CD4-positive, CD25-positive, alpha-beta regulatory T cell (primary cell): ENCODE measurements at regions not wholly inside any gene's neighbourhood (a gene's known extent, or its start where the extent isn't known, plus 50 kb on each side); places are given as distances from the start of the nearest gene placed in this dataset.

Experiments used
- ATAC-seq, 2 donors: fragments of 150-1000 bp; cut with Tn5 transposase; one replicate each; pipeline ENCODE4 v1.10.0; 2021; ENCODE audit warnings: low read depth in 2 of 2, moderate number of reproducible peaks in 2 of 2, moderate library complexity in 1 of 2
- DNase-seq, 3 donors: peaks; one replicate each; pipeline versions ENCODE4 v3.0.0 to v3.0.0-alpha.2; 2012 to 2022; ENCODE audit warnings: mixed read lengths in 1 of 3
- H3K27ac ChIP-seq: one replicate; pipeline ENCODE4 v1.7.0; 2013; ENCODE audit warnings: mild to moderate bottlenecking, low read length; ENCODE audit not compliant: insufficient read depth, poor library complexity, severe bottlenecking
- H3K27me3 ChIP-seq: one replicate; pipeline ENCODE4 v1.7.0; 2013; ENCODE audit warnings: low read length; ENCODE audit not compliant: control insufficient read depth, insufficient read depth
- H3K36me3 ChIP-seq: one replicate; pipeline ENCODE4 v1.7.0; 2013; ENCODE audit warnings: mild to moderate bottlenecking, low read length, moderate library complexity; ENCODE audit not compliant: control insufficient read depth, insufficient read depth
- H3K4me1 ChIP-seq: 2 replicates; pipeline ENCODE4 v1.7.0; 2013; ENCODE audit warnings: mild to moderate bottlenecking, low read length; ENCODE audit not compliant: insufficient read depth, control insufficient read depth, poor library complexity, severe bottlenecking
- H3K4me3 ChIP-seq: one replicate; pipeline ENCODE4 v1.7.0; 2013; ENCODE audit warnings: low read depth, mild to moderate bottlenecking, low read length, moderate library complexity
- H3K9me3 ChIP-seq, 2 experiments: 1 replicate in 1 of 2; 2 replicates in 1 of 2; pipeline ENCODE4 v1.7.0; 2013; ENCODE audit warnings: low read length in 2 of 2, mild to moderate bottlenecking in 1 of 2, moderate library complexity in 1 of 2; ENCODE audit not compliant: control insufficient read depth in 2 of 2
- H3K27ac Mint-ChIP-seq, 3 donors: one replicate each; pipeline ENCODE4 v1.8.0; 2020 to 2022; ENCODE audit warnings: mild to moderate bottlenecking in 3 of 3, mixed read lengths in 3 of 3, moderate library complexity in 2 of 3
- H3K27me3 Mint-ChIP-seq: one replicate; pipeline ENCODE4 v1.8.0; 2022; ENCODE audit warnings: mild to moderate bottlenecking, mixed read lengths
- H3K36me3 Mint-ChIP-seq: one replicate; pipeline ENCODE4 v1.8.0; 2020; ENCODE audit warnings: mixed read lengths
- H3K4me1 Mint-ChIP-seq, 4 donors: one replicate each; pipeline ENCODE4 v1.8.0; 2020 to 2022; ENCODE audit warnings: mixed read lengths in 4 of 4, mild to moderate bottlenecking in 1 of 4
- H3K4me3 Mint-ChIP-seq, 4 donors: one replicate each; pipeline ENCODE4 v1.8.0; 2020 to 2022; ENCODE audit warnings: mild to moderate bottlenecking in 4 of 4, mixed read lengths in 4 of 4, moderate library complexity in 3 of 4
- H3K9me3 Mint-ChIP-seq, 7 donors: one replicate each; pipeline ENCODE4 v1.8.0; 2020 to 2022; ENCODE audit warnings: mixed read lengths in 7 of 7, mild to moderate bottlenecking in 3 of 7, moderate library complexity in 2 of 7

- H3K4me1 Mint-ChIP-seq = no peaks in the 10 kb centered on the region
- ATAC-seq (no peak), DNase-seq (no peak)
- no peak overlapping the region for H3K4me3 Mint-ChIP-seq
- no peaks in the 10 kb centered on the region for H3K36me3 Mint-ChIP-seq
- peaks cover 0 to 2% (median 0%) of the 10 kb centered on the region in 7 donors for H3K9me3 Mint-ChIP-seq
- Histone ChIP-seq H3K4me3 (no peak overlapping the region), H3K4me1 (no peaks in the 10 kb centered on the region), H3K36me3 (no peaks in the 10 kb centered on the region), H3K27me3 (no peaks in the 10 kb centered on the region), H3K27ac (no peak overlapping the region), H3K9me3 (no peaks in the 10 kb centered on the region)
- no peaks in the 10 kb centered on the region for H3K27me3 Mint-ChIP-seq
- no peak overlapping the region for H3K27ac Mint-ChIP-seq
Observed at GRCh38 chr7:155221547-155221946, 76.1 kb upstream of the INSIG1 start.

- H3K27me3 Mint-ChIP-seq = no peaks in the 10 kb centered on the region
- H3K27ac Mint-ChIP-seq = no peak overlapping the region
- H3K4me3 Mint-ChIP-seq = no peak overlapping the region
- no peak for ATAC-seq
- H3K27ac ChIP-seq = no peak overlapping the region
- H3K9me3 Mint-ChIP-seq = peaks cover 0 to 2% (median 0%) of the 10 kb centered on the region in 7 donors
- H3K27me3 ChIP-seq = no peaks in the 10 kb centered on the region
- no peaks in the 10 kb centered on the region for H3K9me3 ChIP-seq
- no peak overlapping the region for H3K4me3 ChIP-seq
- no peaks in the 10 kb centered on the region for H3K4me1 Mint-ChIP-seq
- H3K36me3 Mint-ChIP-seq = no peaks in the 10 kb centered on the region
- no peak for DNase-seq
- H3K4me1 ChIP-seq = no peaks in the 10 kb centered on the region
- H3K36me3 ChIP-seq = no peaks in the 10 kb centered on the region
Observed at GRCh38 chr7:155222061-155222460, 75.6 kb upstream of the INSIG1 start.

- no peaks in the 10 kb centered on the region for H3K27me3 ChIP-seq
- no peaks in the 10 kb centered on the region for H3K36me3 ChIP-seq
- Mint-ChIP-seq H3K4me3 (no peak overlapping the region), H3K4me1 (no peaks in the 10 kb centered on the region), H3K27ac (no peak overlapping the region), H3K36me3 (no peaks in the 10 kb centered on the region), H3K9me3 (peaks cover 0 to 2% (median 0%) of the 10 kb centered on the region in 7 donors), H3K27me3 (no peaks in the 10 kb centered on the region)
- H3K4me1 ChIP-seq = no peaks in the 10 kb centered on the region
- ATAC-seq (no peak), DNase-seq (no peak)
- no peak overlapping the region for H3K4me3 ChIP-seq
- H3K9me3 ChIP-seq = no peaks in the 10 kb centered on the region
- H3K27ac ChIP-seq = no peak overlapping the region
Observed at GRCh38 chr7:155222573-155222972, 75.1 kb upstream of the INSIG1 start.

DNA sequence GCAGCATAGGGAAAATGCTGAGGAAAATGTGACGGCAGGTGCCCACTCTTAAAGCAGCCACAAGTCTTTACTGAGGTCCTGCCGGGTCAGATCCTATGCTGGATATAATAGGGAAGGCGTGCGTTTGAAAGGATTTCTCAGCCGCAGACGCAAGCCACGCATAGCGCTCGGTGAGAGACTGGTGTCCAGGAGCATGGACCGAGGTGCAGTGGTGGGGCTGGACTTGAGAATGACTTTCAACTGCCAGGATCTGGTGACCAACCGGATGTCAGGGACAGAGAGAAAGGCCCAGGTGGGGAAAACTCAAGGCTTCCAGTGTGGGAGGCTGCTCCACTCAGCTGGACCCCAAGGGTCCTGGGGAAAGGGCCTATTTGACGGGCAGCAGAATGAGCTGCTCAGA lies 74.7 kb upstream of the INSIG1 start:
- no peak overlapping the region for H3K4me3 ChIP-seq
- ATAC-seq (no peak), DNase-seq (no peak)
- H3K27ac Mint-ChIP-seq = no peak overlapping the region
- H3K9me3 Mint-ChIP-seq = peaks cover 0 to 2% (median 0%) of the 10 kb centered on the region in 7 donors
- H3K27me3 ChIP-seq = no peaks in the 10 kb centered on the region
- no peaks in the 10 kb centered on the region for H3K9me3 ChIP-seq
- no peaks in the 10 kb centered on the region for H3K4me1 Mint-ChIP-seq
- H3K4me3 Mint-ChIP-seq = no peak overlapping the region
- H3K4me1 ChIP-seq = no peaks in the 10 kb centered on the region
- no peaks in the 10 kb centered on the region for H3K27me3 Mint-ChIP-seq
- H3K27ac ChIP-seq = no peak overlapping the region
- H3K36me3 Mint-ChIP-seq = no peaks in the 10 kb centered on the region
- H3K36me3 ChIP-seq = no peaks in the 10 kb centered on the region

DNA sequence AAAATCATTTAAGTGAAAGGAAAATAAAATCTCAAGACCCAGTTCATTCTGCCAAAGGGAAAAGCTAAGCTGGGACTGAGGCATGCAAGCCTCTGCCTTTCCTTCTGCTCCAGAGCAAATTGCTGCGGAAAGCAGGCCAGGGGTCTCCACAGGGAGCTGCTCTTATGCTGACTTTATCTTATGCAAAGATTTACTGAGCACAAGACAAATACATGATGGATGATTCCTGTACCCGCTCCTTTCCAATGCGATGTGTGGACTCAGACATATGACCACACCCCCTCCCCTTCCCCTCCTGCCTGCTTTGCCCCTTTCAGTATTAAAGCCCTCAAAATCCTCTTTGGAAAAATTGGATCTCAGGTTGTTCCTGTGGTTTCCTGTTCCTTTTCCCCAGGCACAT lies 74.2 kb upstream of the INSIG1 start:
- H3K36me3 Mint-ChIP-seq = no peaks in the 10 kb centered on the region
- no peak overlapping the region for H3K27ac Mint-ChIP-seq
- no peaks in the 10 kb centered on the region for H3K4me1 Mint-ChIP-seq
- H3K27me3 ChIP-seq = no peaks in the 10 kb centered on the region
- H3K4me3 Mint-ChIP-seq = no peak overlapping the region
- H3K27ac ChIP-seq = no peak overlapping the region
- no peak for ATAC-seq
- peaks cover 0 to 2% (median 0%) of the 10 kb centered on the region in 7 donors for H3K9me3 Mint-ChIP-seq
- H3K4me1 ChIP-seq = no peaks in the 10 kb centered on the region
- H3K9me3 ChIP-seq = no peaks in the 10 kb centered on the region
- H3K4me3 ChIP-seq = no peak overlapping the region
- DNase-seq = no peak
- no peaks in the 10 kb centered on the region for H3K36me3 ChIP-seq
- no peaks in the 10 kb centered on the region for H3K27me3 Mint-ChIP-seq

GRCh38 chr7:155224116-155224811 lies 73.4 kb upstream of the INSIG1 start:
- H3K9me3 ChIP-seq = no peaks in the 10 kb centered on the region
- Mint-ChIP-seq H3K27ac (no peak overlapping the region), H3K27me3 (no peaks in the 10 kb centered on the region), H3K4me3 (no peak overlapping the region), H3K4me1 (no peaks in the 10 kb centered on the region), H3K36me3 (no peaks in the 10 kb centered on the region), H3K9me3 (peaks cover 0 to 2% (median 0%) of the 10 kb centered on the region in 7 donors)
- no peak overlapping the region for H3K4me3 ChIP-seq
- no peaks in the 10 kb centered on the region for H3K4me1 ChIP-seq
- H3K36me3 ChIP-seq = no peaks in the 10 kb centered on the region
- no peak overlapping the region for H3K27ac ChIP-seq
- no peak for DNase-seq
- no peak for ATAC-seq
- H3K27me3 ChIP-seq = no peaks in the 10 kb centered on the region

GRCh38 chr7:155225095-155225494 lies 72.6 kb upstream of the INSIG1 start:
- DNase-seq (no peak), ATAC-seq (no peak)
- Histone ChIP-seq H3K27me3 (no peaks in the 10 kb centered on the region), H3K4me3 (no peak overlapping the region), H3K27ac (no peak overlapping the region), H3K9me3 (no peaks in the 10 kb centered on the region), H3K36me3 (no peaks in the 10 kb centered on the region), H3K4me1 (no peaks in the 10 kb centered on the region)
- H3K27me3 Mint-ChIP-seq = no peaks in the 10 kb centered on the region
- H3K9me3 Mint-ChIP-seq = peaks cover 0 to 2% (median 0%) of the 10 kb centered on the region in 7 donors
- no peak overlapping the region for H3K27ac Mint-ChIP-seq
- no peak overlapping the region for H3K4me3 Mint-ChIP-seq
- H3K4me1 Mint-ChIP-seq = no peaks in the 10 kb centered on the region
- H3K36me3 Mint-ChIP-seq = no peaks in the 10 kb centered on the region

- H3K27ac ChIP-seq = no peak overlapping the region
- no peak overlapping the region for H3K4me3 ChIP-seq
- ATAC-seq = no peak
- no peak overlapping the region for H3K27ac Mint-ChIP-seq
- no peaks in the 10 kb centered on the region for H3K27me3 ChIP-seq
- no peaks in the 10 kb centered on the region for H3K4me1 Mint-ChIP-seq
- no peak for DNase-seq
- no peaks in the 10 kb centered on the region for H3K27me3 Mint-ChIP-seq
- no peaks in the 10 kb centered on the region for H3K4me1 ChIP-seq
- H3K9me3 Mint-ChIP-seq = peaks cover 0 to 2% (median 0%) of the 10 kb centered on the region in 7 donors
- H3K36me3 Mint-ChIP-seq = no peaks in the 10 kb centered on the region
- no peaks in the 10 kb centered on the region for H3K9me3 ChIP-seq
- H3K4me3 Mint-ChIP-seq = no peak overlapping the region
- no peaks in the 10 kb centered on the region for H3K36me3 ChIP-seq
Observed at GRCh38 chr7:155225516-155225915, 72.2 kb upstream of the INSIG1 start.
